ENCODE measurements at regions not wholly inside any gene's neighbourhood (a gene's known extent, or its start where the extent isn't known, plus 50 kb on each side); places are given as distances from the start of the nearest gene placed in this dataset.
"Not testable (repeated sequence)": the region's sequence is repeated elsewhere in the genome, so short reads cannot be mapped to it uniquely, and the experiment has no call there.

DNA sequence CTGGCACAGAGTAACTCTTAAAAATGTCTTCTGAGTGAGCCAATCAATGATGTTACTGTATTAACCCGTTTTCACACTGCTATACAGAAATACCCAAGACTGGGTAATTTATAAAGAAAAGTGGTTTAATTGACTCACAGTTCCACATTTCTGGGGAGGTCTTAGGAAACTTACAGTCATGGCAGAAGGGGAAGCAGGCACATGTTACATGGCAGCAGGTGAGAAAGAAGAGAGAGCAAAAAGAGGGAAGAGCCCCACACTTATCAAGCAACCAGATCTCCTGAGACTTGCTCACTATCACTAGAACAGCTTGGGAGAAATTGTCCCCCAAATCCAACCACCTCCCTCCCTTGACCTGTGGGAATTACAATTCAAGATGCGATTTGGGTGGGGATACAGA lies 97.6 kb upstream of the MIR17HG start:
- H3K9me3 Mint-ChIP-seq = no peaks in the 10 kb centered on the region
- POLR2A ChIA-PET = no interaction called here
- H3K36me3 Mint-ChIP-seq = no peaks in the 10 kb centered on the region
- H3K4me3 Mint-ChIP-seq = no peak overlapping the region
- H3K27me3 Mint-ChIP-seq = peaks cover 3 to 29% (median 6%) of the 10 kb centered on the region in 5 donors
- DNase-seq (no peak), ATAC-seq (no peak)
- H3K27ac Mint-ChIP-seq = no peak overlapping the region
- no peaks in the 10 kb centered on the region for H3K4me1 Mint-ChIP-seq

GRCh38 chr13:91251573-91251972 lies 95.9 kb upstream of the MIR17HG start:
- ATAC-seq, POLR2A ChIA-PET, H3K36me3 Mint-ChIP-seq, DNase-seq, H3K4me3 Mint-ChIP-seq, H3K4me1 Mint-ChIP-seq, H3K27ac Mint-ChIP-seq, H3K9me3 Mint-ChIP-seq: not testable (repeated sequence)
- peaks cover 3 to 22% (median 6%) of the 10 kb centered on the region in 5 donors for H3K27me3 Mint-ChIP-seq

GRCh38 chr13:91264484-91264883 lies 83.0 kb upstream of the MIR17HG start:
- no peak overlapping the region for H3K4me3 Mint-ChIP-seq
- H3K36me3 Mint-ChIP-seq = peaks cover 0 to 7% (median 0%) of the 10 kb centered on the region in 3 donors
- no peaks in the 10 kb centered on the region for H3K4me1 Mint-ChIP-seq
- no peak for ATAC-seq
- H3K27ac Mint-ChIP-seq = no peak overlapping the region
- POLR2A ChIA-PET = no interaction called here
- peaks cover 7 to 40% (median 23%) of the 10 kb centered on the region in 9 donors for H3K9me3 Mint-ChIP-seq
- peaks cover 0 to 9% (median 8%) of the 10 kb centered on the region in 5 donors for H3K27me3 Mint-ChIP-seq
- no peak for DNase-seq

DNA sequence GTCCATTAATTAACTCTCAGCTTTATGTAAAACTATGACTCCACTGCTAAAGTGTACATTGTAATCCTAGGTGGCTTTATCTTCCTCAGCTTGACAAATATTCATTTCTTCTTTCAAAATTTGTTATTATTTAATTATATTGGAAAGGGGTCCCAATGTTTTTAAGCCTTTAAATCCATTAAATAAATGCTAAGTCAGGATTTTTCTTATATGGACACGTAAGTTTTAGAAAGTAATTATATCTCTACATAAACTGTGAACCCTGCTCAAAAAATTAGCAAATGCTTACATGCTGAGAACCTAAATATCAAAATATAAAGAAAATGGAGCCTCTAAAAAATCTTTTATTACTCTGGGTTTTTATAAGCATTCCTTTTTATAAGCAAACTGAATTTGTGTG lies 78.2 kb upstream of the MIR17HG start:
- Mint-ChIP-seq H3K9me3 (peaks cover 2 to 19% (median 16%) of the 10 kb centered on the region in 9 donors), H3K36me3 (peaks cover 0 to 7% (median 0%) of the 10 kb centered on the region in 3 donors), H3K27ac (no peak overlapping the region), H3K27me3 (peaks cover 0 to 9% (median 5%) of the 10 kb centered on the region in 5 donors), H3K4me3 (no peak overlapping the region), H3K4me1 (no peaks in the 10 kb centered on the region)
- POLR2A ChIA-PET = no interaction called here
- ATAC-seq (no peak), DNase-seq (no peak)

DNA sequence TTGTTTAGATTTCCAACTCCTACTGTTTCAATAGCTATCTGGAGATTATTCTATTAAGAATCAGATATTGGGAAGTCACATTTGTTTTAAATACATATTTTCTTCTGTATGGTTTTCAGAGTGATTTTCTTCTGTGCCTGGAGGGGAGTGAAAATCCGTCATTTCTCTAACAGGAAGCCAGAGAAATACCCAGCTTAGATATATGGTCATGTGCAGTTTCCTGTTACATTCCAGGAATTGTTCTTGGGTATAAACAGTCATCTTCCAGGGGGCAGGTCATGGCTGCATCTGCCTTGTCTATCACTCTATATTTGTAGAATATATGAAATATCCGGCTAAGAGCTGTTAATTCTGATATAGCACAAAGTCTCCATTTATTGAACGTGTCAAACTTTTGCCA lies 77.5 kb upstream of the MIR17HG start:
- Mint-ChIP-seq H3K4me3 (no peak overlapping the region), H3K36me3 (peaks cover 0 to 7% (median 0%) of the 10 kb centered on the region in 3 donors), H3K27me3 (peaks cover 0 to 12% (median 4%) of the 10 kb centered on the region in 5 donors), H3K27ac (no peak overlapping the region), H3K4me1 (no peaks in the 10 kb centered on the region), H3K9me3 (peaks cover 2 to 12% (median 10%) of the 10 kb centered on the region in 9 donors)
- POLR2A ChIA-PET = no interaction called here
- DNase-seq (no peak), ATAC-seq (no peak)

- no peak for DNase-seq
- Mint-ChIP-seq H3K9me3 (peaks cover 0 to 4% (median 0%) of the 10 kb centered on the region in 9 donors), H3K4me3 (no peak overlapping the region), H3K27ac (no peak overlapping the region), H3K27me3 (peaks cover 0 to 13% (median 5%) of the 10 kb centered on the region in 5 donors), H3K36me3 (no peaks in the 10 kb centered on the region), H3K4me1 (no peaks in the 10 kb centered on the region)
- POLR2A ChIA-PET = no interaction called here
- ATAC-seq = no peak
Measured at GRCh38 chr13:91272235-91272777, 75.2 kb upstream of the MIR17HG start.

GRCh38 chr13:91273675-91274074 lies 73.8 kb upstream of the MIR17HG start:
- peaks cover 0 to 8% (median 0%) of the 10 kb centered on the region in 9 donors for H3K9me3 Mint-ChIP-seq
- no peak overlapping the region for H3K27ac Mint-ChIP-seq
- POLR2A ChIA-PET = interaction anchor here (0.7 kb wide), 1 partner anchor 535 kb away, joined by 3 read pairs; no protein-coding TSS in a partner anchor
- DNase-seq (no peak), ATAC-seq (no peak)
- H3K27me3 Mint-ChIP-seq = peaks cover 0 to 10% (median 7%) of the 10 kb centered on the region in 5 donors
- H3K36me3 Mint-ChIP-seq = no peaks in the 10 kb centered on the region
- H3K4me3 Mint-ChIP-seq = no peak overlapping the region
- H3K4me1 Mint-ChIP-seq = no peaks in the 10 kb centered on the region

- peaks cover 0 to 13% (median 7%) of the 10 kb centered on the region in 5 donors for H3K27me3 Mint-ChIP-seq
- peaks cover 0 to 8% (median 0%) of the 10 kb centered on the region in 9 donors for H3K9me3 Mint-ChIP-seq
- H3K4me3 Mint-ChIP-seq = no peak overlapping the region
- H3K4me1 Mint-ChIP-seq = no peaks in the 10 kb centered on the region
- DNase-seq = no peak
- POLR2A ChIA-PET = no interaction called here
- no peaks in the 10 kb centered on the region for H3K36me3 Mint-ChIP-seq
- ATAC-seq = no peak
- H3K27ac Mint-ChIP-seq = no peak overlapping the region
Measured at GRCh38 chr13:91277013-91277676, 70.3 kb upstream of the MIR17HG start.

DNA sequence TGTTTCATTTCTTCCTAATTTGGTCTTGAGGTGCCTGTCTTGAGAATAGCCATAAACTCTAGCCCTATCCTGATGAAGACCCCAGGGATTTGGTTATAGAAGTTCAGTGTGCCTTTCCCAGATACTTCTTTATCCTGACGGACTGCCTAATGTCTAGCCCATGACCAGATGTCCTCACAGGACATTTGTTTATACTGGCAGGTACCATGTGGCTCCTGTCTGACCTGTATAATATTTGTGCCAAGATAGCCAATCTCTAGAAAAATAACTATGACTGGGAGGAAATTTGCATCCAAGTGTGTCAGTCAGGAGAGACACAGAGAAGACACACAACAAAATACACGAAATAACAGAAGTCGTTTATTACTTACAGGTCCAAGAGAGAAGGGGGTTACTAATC lies 69.2 kb upstream of the MIR17HG start:
- Mint-ChIP-seq H3K4me3 (no peak overlapping the region), H3K27ac (peak overlapping the region in 1 of 10 donors; percentile 3), H3K36me3 (no peaks in the 10 kb centered on the region), H3K27me3 (peaks cover 0 to 15% (median 7%) of the 10 kb centered on the region in 5 donors), H3K9me3 (peaks cover 0 to 8% (median 0%) of the 10 kb centered on the region in 9 donors), H3K4me1 (no peaks in the 10 kb centered on the region)
- ATAC-seq = no peak
- POLR2A ChIA-PET = no interaction called here
- no peak for DNase-seq

DNA sequence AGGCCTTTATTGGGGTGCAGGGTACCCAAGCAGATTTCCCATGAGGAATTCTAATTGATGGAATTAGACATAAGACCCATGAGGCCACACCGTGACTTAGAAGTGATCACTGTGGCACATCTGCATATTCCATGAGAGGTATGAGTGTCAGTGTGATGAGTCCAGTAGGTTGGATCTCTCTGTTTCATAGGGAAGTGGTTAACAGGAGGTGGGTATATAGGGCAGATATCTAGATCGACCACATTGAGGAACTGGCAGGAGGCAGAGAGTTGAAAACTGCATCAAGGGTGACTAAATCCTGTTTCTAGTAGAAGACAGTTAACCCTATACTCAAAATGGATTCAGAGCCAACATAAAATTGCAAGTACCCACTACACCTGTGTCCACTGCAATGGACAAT lies 68.6 kb upstream of the MIR17HG start:
- Mint-ChIP-seq H3K4me1 (no peaks in the 10 kb centered on the region), H3K9me3 (peaks cover 0 to 8% (median 0%) of the 10 kb centered on the region in 9 donors), H3K4me3 (no peak overlapping the region), H3K27ac (no peak overlapping the region), H3K27me3 (peaks cover 0 to 17% (median 10%) of the 10 kb centered on the region in 5 donors), H3K36me3 (no peaks in the 10 kb centered on the region)
- DNase-seq (no peak), ATAC-seq (no peak)
- POLR2A ChIA-PET = no interaction called here

DNA sequence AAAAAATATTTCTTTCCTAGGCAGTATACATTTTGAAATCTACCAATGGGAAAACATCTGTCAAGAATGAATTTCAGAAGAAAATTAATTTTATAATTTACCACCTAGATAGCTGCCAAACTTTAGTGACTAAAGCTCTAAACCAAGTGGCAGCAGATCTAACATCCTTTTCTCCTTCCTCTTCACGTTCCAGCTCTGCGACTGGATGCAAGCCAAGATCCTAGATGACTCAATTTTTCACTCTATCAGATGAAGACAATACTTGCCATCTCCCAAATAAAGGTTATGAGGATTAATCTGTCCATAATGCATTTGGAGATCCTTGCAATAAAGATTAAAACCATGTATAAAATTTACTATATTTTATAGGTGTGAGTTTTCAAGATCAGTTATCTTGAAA lies 66.7 kb upstream of the MIR17HG start:
- H3K36me3 Mint-ChIP-seq = no peaks in the 10 kb centered on the region
- no peaks in the 10 kb centered on the region for H3K4me1 Mint-ChIP-seq
- H3K9me3 Mint-ChIP-seq = peaks cover 0 to 8% (median 0%) of the 10 kb centered on the region in 9 donors
- no peak overlapping the region for H3K27ac Mint-ChIP-seq
- POLR2A ChIA-PET = no interaction called here
- no peak overlapping the region for H3K4me3 Mint-ChIP-seq
- ATAC-seq (no peak), DNase-seq (no peak)
- peaks cover 3 to 27% (median 13%) of the 10 kb centered on the region in 5 donors for H3K27me3 Mint-ChIP-seq

GRCh38 chr13:91284335-91284734 lies 63.2 kb upstream of the MIR17HG start:
- no peaks in the 10 kb centered on the region for H3K4me1 Mint-ChIP-seq
- no peak overlapping the region for H3K4me3 Mint-ChIP-seq
- no peak for DNase-seq
- peaks cover 0 to 6% (median 0%) of the 10 kb centered on the region in 9 donors for H3K9me3 Mint-ChIP-seq
- H3K36me3 Mint-ChIP-seq = no peaks in the 10 kb centered on the region
- peak overlapping the region in 1 of 10 donors; percentile 46 for H3K27ac Mint-ChIP-seq
- peaks cover 3 to 21% (median 7%) of the 10 kb centered on the region in 5 donors for H3K27me3 Mint-ChIP-seq
- no peak for ATAC-seq
- POLR2A ChIA-PET = no interaction called here

DNA sequence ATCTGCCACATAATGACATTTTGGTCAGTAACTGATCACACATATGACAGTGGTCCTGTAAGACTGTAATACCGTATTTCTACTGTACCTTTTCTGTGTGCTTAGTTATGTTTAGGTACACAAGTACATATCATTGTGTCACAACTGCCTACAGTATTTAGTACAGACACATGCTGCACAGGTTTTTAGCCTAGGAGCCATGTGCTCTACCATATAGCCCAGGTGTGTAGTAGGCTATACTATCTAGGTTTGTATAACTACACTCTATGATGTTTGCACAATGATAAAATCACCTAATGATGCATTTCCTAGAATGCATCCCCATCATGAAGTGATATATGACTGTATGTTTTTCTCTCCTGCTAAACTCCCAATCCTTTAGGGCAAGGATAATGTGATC lies 61.2 kb upstream of the MIR17HG start:
- ATAC-seq = no peak
- Mint-ChIP-seq H3K27me3 (peaks cover 3 to 21% (median 7%) of the 10 kb centered on the region in 5 donors), H3K4me1 (no peaks in the 10 kb centered on the region), H3K4me3 (no peak overlapping the region), H3K36me3 (no peaks in the 10 kb centered on the region), H3K9me3 (peaks cover 0 to 6% (median 0%) of the 10 kb centered on the region in 9 donors), H3K27ac (no peak overlapping the region)
- POLR2A ChIA-PET = no interaction called here
- DNase-seq = no peak

Data from naive thymus-derived CD8-positive, alpha-beta T cell (primary cell).